IMR-90 (cell line): ENCODE measurements at regions not wholly inside any gene's neighbourhood (a gene's known extent, or its start where the extent isn't known, plus 50 kb on each side); places are given as distances from the start of the nearest gene placed in this dataset.

ENCODE experiments used
- ATAC-seq: fragments of 200-7000 bp; cut with Tn5 transposase; 2 replicates; pipeline ENCODE4 v1.9.1; 2020; ENCODE audit warnings: low read depth, mild to moderate bottlenecking, moderate library complexity
- BruUV-seq: library from RNA; stranded (reverse); fragments of 400-500 nt; replicated peaks from 2 replicates; lab custom pipeline; 2021; lab: Mats Ljungman, UMichigan
- CTCF ChIA-PET: fragments of 300-600 bp; formaldehyde crosslinking; extraction: SDS; loops from one replicate; lab custom pipeline; 2021; ENCODE audit warnings: antibody characterized with exemption; lab: Yijun Ruan, JAX
- POLR2A ChIA-PET: fragments of 300-600 bp; sonication (Branson Sonifier 250); formaldehyde crosslinking; loops from one replicate; lab custom pipeline; 2022; ENCODE audit warnings: antibody characterized with exemption; ENCODE audit not compliant: unreplicated experiment; lab: Charles Lee
- DNase-seq: peaks from one replicate; pipeline ENCODE4 v3.0.0; 2013
- H2AFZ ChIP-seq: replicated peaks from 2 replicates; pipeline ENCODE3; 2013; ENCODE audit warnings: low read length, mild to moderate bottlenecking; ENCODE audit not compliant: poor library complexity
- H2AK5ac ChIP-seq: 2 replicates; pipeline ENCODE4 v1.6.1; 2013; ENCODE audit warnings: low read depth, low read length, inconsistent platforms
- H2AK9ac ChIP-seq: replicated peaks from 2 replicates; pipeline ENCODE3; 2013; ENCODE audit warnings: mild to moderate bottlenecking, low read depth, low read length, moderate library complexity; ENCODE audit not compliant: poor library complexity
- H2BK120ac ChIP-seq: 2 replicates; pipeline ENCODE4 v1.6.1; 2013; ENCODE audit warnings: low read depth, low read length, inconsistent platforms
- H2BK15ac ChIP-seq: 3 replicates; pipeline ENCODE4 v1.6.1; 2013; ENCODE audit warnings: low read depth, low read length, inconsistent platforms
- H2BK20ac ChIP-seq: 2 replicates; pipeline ENCODE4 v1.6.1; 2013; ENCODE audit warnings: low read depth, mild to moderate bottlenecking, inconsistent platforms, low read length, moderate library complexity
- H2BK5ac ChIP-seq: 2 replicates; pipeline ENCODE4 v1.6.1; 2013; ENCODE audit warnings: mild to moderate bottlenecking, low read depth, low read length, inconsistent platforms; ENCODE audit not compliant: poor library complexity, severe bottlenecking
- H3K14ac ChIP-seq: replicated peaks from 2 replicates; pipeline ENCODE4 v1.6.1; 2013; ENCODE audit warnings: low read depth, low read length, inconsistent platforms
- H3K18ac ChIP-seq: 2 replicates; pipeline ENCODE4 v1.6.1; 2013; ENCODE audit warnings: low read depth, low read length, control low read depth
- H3K23ac ChIP-seq: 2 replicates; pipeline ENCODE4 v1.6.1; 2013; ENCODE audit warnings: low read depth, low read length, inconsistent platforms
- H3K27ac ChIP-seq: 2 replicates; pipeline ENCODE4 v1.5.1; 2013; ENCODE audit warnings: mild to moderate bottlenecking, control low read depth, low read length; ENCODE audit not compliant: insufficient read depth
- H3K27me3 ChIP-seq: 2 replicates; pipeline ENCODE4 v1.6.1; 2013; ENCODE audit warnings: low read length; ENCODE audit not compliant: control insufficient read depth, insufficient read depth
- H3K36me3 ChIP-seq: 2 replicates; pipeline ENCODE4 v1.6.1; 2013; ENCODE audit warnings: low read length, mixed read lengths; ENCODE audit not compliant: control insufficient read depth, insufficient read depth
- H3K4ac ChIP-seq: 2 replicates; pipeline ENCODE4 v1.6.1; 2013; ENCODE audit warnings: low read depth, low read length, inconsistent platforms
- H3K4me1 ChIP-seq: 2 replicates; pipeline ENCODE4 v1.6.1; 2013; ENCODE audit warnings: low read length, mixed read lengths; ENCODE audit not compliant: control insufficient read depth, insufficient read depth
- H3K4me2 ChIP-seq: 2 replicates; pipeline ENCODE4 v1.6.1; 2013; ENCODE audit warnings: low read depth, mild to moderate bottlenecking, control low read depth, low read length, moderate library complexity
- H3K4me3 ChIP-seq: 2 replicates; pipeline ENCODE4 v1.5.1; 2013; ENCODE audit warnings: low read depth, mild to moderate bottlenecking, control low read depth, low read length, moderate library complexity; ENCODE audit not compliant: insufficient read depth
- H3K56ac ChIP-seq: 2 replicates; pipeline ENCODE4 v1.6.1; 2013; ENCODE audit warnings: low read length, inconsistent platforms; ENCODE audit not compliant: insufficient read depth; ENCODE audit errors: extremely low read depth
- H3K79me1 ChIP-seq, 2 experiments: 2 replicates each; pipeline ENCODE4 v1.6.1; 2013; ENCODE audit warnings: low read length in 2 of 2, inconsistent platforms in 1 of 2, low read depth in 1 of 2
- H3K9ac ChIP-seq: 2 replicates; pipeline ENCODE4 v1.6.1; 2013; ENCODE audit warnings: low read depth, low read length, control low read depth
- H3K9me1 ChIP-seq: 2 replicates; pipeline ENCODE4 v1.6.1; 2013; ENCODE audit warnings: low read length, inconsistent platforms; ENCODE audit not compliant: insufficient read depth
- H3K9me3 ChIP-seq: 2 replicates; pipeline ENCODE4 v1.6.1; 2013; ENCODE audit warnings: low read length; ENCODE audit not compliant: control insufficient read depth, insufficient read depth
- H4K20me1 ChIP-seq: 2 replicates; pipeline ENCODE4 v1.6.1; 2013; ENCODE audit warnings: low read length, inconsistent platforms; ENCODE audit not compliant: insufficient read depth
- H4K5ac ChIP-seq: 2 replicates; pipeline ENCODE4 v1.6.1; 2013; ENCODE audit warnings: mild to moderate bottlenecking, low read depth, low read length, control low read depth
- H4K8ac ChIP-seq, 2 experiments: 2 replicates each; pipeline ENCODE4 v1.6.1; 2013; ENCODE audit warnings: low read depth in 2 of 2, low read length in 2 of 2, control low read depth in 1 of 2, inconsistent platforms in 1 of 2
- H4K91ac ChIP-seq: 2 replicates; pipeline ENCODE4 v1.6.1; 2013; ENCODE audit warnings: low read depth, low read length, inconsistent platforms; ENCODE audit not compliant: insufficient read depth
- BHLHE40 ChIP-seq: fragments of 150-350 bp; IDR thresholded peaks from 2 replicates; pipeline ENCODE4 v1.6.1; 2016; ENCODE audit warnings: mild to moderate bottlenecking, low read depth, low read length
- CEBPB ChIP-seq: IDR thresholded peaks from 2 replicates; pipeline ENCODE4 v1.6.1; 2012; ENCODE audit warnings: low read depth, low read length, improper control_type of control experiment
- CHD1 ChIP-seq: IDR thresholded peaks from 2 replicates; pipeline ENCODE4 v1.6.1; 2012; ENCODE audit warnings: low read depth, low read length, improper control_type of control experiment
- ELK1 ChIP-seq: fragments of 150-350 bp; IDR thresholded peaks from 2 replicates; pipeline ENCODE4 v1.6.1; 2016; ENCODE audit warnings: low read depth, mild to moderate bottlenecking, low read length, moderate library complexity, borderline replicate concordance
- FOS ChIP-seq: fragments of 150-350 bp; IDR thresholded peaks from 2 replicates; pipeline ENCODE4 v1.6.1; 2016; ENCODE audit warnings: low read depth, low read length
- MAFK ChIP-seq: IDR thresholded peaks from 2 replicates; pipeline ENCODE4 v1.6.1; 2012; ENCODE audit warnings: low read depth, low read length, improper control_type of control experiment
- MXI1 ChIP-seq: IDR thresholded peaks from 2 replicates; pipeline ENCODE4 v1.6.1; 2012; ENCODE audit warnings: low read depth, mild to moderate bottlenecking, low read length, moderate library complexity, borderline replicate concordance
- NFE2L2 ChIP-seq: fragments of 150-350 bp; IDR thresholded peaks from 2 replicates; pipeline ENCODE4 v1.6.1; 2016; ENCODE audit warnings: low read depth, mild to moderate bottlenecking, low read length
- RAD21 ChIP-seq: IDR thresholded peaks from 2 replicates; pipeline ENCODE4 v1.6.1; 2012; ENCODE audit warnings: low read length, improper control_type of control experiment
- RCOR1 ChIP-seq: IDR thresholded peaks from 2 replicates; pipeline ENCODE4 v1.6.1; 2012; ENCODE audit warnings: mild to moderate bottlenecking, low read length, improper control_type of control experiment; ENCODE audit not compliant: insufficient replicate concordance
- RFX5 ChIP-seq: IDR thresholded peaks from 2 replicates; pipeline ENCODE4 v1.8.0; 2012; ENCODE audit warnings: low read depth, mild to moderate bottlenecking, low read length, moderate library complexity
- SMC3 ChIP-seq: fragments of 150-350 bp; IDR thresholded peaks from 2 replicates; pipeline ENCODE4 v1.6.1; 2016; ENCODE audit warnings: low read depth, mild to moderate bottlenecking, antibody characterized with exemption, low read length, moderate library complexity
- WGBS, 2 experiments: methylation state at CpG; one replicate each; pipeline versions ENCODE4 v1.1.5 to v1.1.7; 2013; ENCODE audit warnings: missing lambda C conversion rate in 2 of 2; ENCODE audit not compliant: insufficient read length in 1 of 2; ENCODE audit errors: extremely low coverage in 2 of 2; 5-methylcytosine and 5-hydroxymethylcytosine counted together
- dilution Hi-C: fragments of 300-500 bp; cut with HindIII; formaldehyde crosslinking; loops from one replicate; pipeline ENCODE4 v1.14.3; 2018; ENCODE audit warnings: low sequenced_read_pairs; ENCODE audit not compliant: unreplicated experiment
- in situ Hi-C: fragments of 300-500 bp; cut with MboI; formaldehyde crosslinking; loops from 3 replicates; pipeline ENCODE4 v1.14.3; 2019; ENCODE audit warnings: low sequenced_read_pairs, inconsistent platforms, mixed read lengths
- intact Hi-C: fragments of 100-400 bp; cut with micrococcal nuclease; formaldehyde crosslinking; loops from 2 replicates; pipeline ENCODE4 v1.10.0; 2022
- TF ChIP-seq, protein P1 (sequence below): conservative IDR thresholded peaks from 2 replicates; pipeline ENCODE4 v1.5.1; 2012; ENCODE audit warnings: mild to moderate bottlenecking, low read depth, low read length, improper control_type of control experiment

DNA sequence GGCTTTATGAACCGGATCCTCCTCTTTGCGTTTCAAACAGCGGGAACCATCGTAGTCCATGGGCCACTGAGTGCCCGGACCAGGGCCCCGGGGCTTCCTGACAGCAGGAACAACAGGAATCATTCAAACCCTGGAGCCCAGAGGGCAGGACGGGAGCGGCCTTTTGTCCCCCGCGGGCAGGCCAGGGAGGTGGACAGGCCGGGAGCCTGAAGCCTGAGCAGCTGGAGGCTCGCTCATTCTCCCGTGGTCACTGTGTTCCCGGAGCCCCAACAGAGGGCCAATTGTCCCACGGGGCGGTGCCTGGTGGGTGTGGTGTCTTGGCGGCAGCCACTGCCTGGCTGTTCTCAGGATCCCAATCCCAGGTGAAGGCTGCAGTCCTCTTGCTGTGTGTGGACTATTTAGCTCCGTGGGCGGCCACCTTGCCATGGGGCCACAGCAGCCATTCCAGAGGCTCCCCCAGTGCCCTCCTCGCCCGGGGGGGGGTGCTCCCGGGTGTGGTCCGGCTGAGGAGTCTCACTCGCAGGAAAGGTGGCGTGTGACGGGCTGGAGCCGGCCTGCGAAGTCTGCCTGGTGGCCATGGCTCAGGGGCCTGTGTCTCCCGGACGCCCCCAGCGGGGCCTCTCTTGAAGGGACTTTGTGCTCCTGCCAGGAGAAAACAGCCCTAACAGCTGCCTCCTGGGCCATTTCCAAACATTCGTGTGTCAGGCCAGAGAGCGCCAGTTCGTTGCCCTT lies 77.2 kb upstream of the BHLHE23 start:
- no peaks in the 10 kb centered on the region for H3K9me3 ChIP-seq
- H3K56ac ChIP-seq, result no peak overlapping the region
- H3K18ac ChIP-seq, result no peak overlapping the region
- no peak overlapping the region for H3K23ac ChIP-seq
- CTCF ChIA-PET, result no interaction called here
- no peak overlapping the region for H2AK5ac ChIP-seq
- no peak overlapping the region for H3K4me2 ChIP-seq
- no peak overlapping the region for H3K4ac ChIP-seq
- no peak overlapping the region for H3K9ac ChIP-seq
- no peak overlapping the region for H2AFZ ChIP-seq
- no peaks in the 10 kb centered on the region for H3K9me1 ChIP-seq
- 51% methylated on average over 5 of the region's 34 CpGs; no CpG with 5 or more reads in 1 of the 2 experiments for WGBS, 2 experiments
- H3K27me3 ChIP-seq, result peaks cover 31% of the 10 kb centered on the region
- H3K36me3 ChIP-seq, result no peaks in the 10 kb centered on the region
- no peak overlapping the region for H2BK5ac ChIP-seq
- no peak for TF ChIP-seq NFE2L2
- TF ChIP-seq BHLHE40, result no peak
- no peak for TF ChIP-seq SMC3
- TF ChIP-seq MXI1, result no peak
- no peak for TF ChIP-seq CEBPB
- TF ChIP-seq ELK1, result no peak
- TF ChIP-seq CHD1, result no peak
- TF ChIP-seq RCOR1, result no peak
- TF ChIP-seq RAD21, result no peak
- no peak for TF ChIP-seq RFX5
- TF ChIP-seq, protein P1, sequence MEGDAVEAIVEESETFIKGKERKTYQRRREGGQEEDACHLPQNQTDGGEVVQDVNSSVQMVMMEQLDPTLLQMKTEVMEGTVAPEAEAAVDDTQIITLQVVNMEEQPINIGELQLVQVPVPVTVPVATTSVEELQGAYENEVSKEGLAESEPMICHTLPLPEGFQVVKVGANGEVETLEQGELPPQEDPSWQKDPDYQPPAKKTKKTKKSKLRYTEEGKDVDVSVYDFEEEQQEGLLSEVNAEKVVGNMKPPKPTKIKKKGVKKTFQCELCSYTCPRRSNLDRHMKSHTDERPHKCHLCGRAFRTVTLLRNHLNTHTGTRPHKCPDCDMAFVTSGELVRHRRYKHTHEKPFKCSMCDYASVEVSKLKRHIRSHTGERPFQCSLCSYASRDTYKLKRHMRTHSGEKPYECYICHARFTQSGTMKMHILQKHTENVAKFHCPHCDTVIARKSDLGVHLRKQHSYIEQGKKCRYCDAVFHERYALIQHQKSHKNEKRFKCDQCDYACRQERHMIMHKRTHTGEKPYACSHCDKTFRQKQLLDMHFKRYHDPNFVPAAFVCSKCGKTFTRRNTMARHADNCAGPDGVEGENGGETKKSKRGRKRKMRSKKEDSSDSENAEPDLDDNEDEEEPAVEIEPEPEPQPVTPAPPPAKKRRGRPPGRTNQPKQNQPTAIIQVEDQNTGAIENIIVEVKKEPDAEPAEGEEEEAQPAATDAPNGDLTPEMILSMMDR, result no peak
- no peak for TF ChIP-seq MAFK
- no peak for TF ChIP-seq FOS
- no peak overlapping the region for H4K91ac ChIP-seq
- intact Hi-C loops (no loop called here), in situ Hi-C loops (no loop called here), dilution Hi-C loops (no loop called here)
- H2BK120ac ChIP-seq, result no peak overlapping the region
- H4K5ac ChIP-seq, result no peak overlapping the region
- H4K20me1 ChIP-seq, result no peaks in the 10 kb centered on the region
- no peak overlapping the region for H3K27ac ChIP-seq
- H2BK15ac ChIP-seq, result no peak overlapping the region
- no peak overlapping the region for H3K4me3 ChIP-seq
- H3K79me1 ChIP-seq, result no peaks in the 10 kb centered on the region
- no peaks in the 10 kb centered on the region for H3K4me1 ChIP-seq
- DNase-seq (no peak), ATAC-seq (no peak)
- no TSS peak for BruUV-seq
- H2BK20ac ChIP-seq, result no peak overlapping the region
- POLR2A ChIA-PET, result no interaction called here
- H2AK9ac ChIP-seq, result no peak overlapping the region
- H3K14ac ChIP-seq, result no peak overlapping the region
- H4K8ac ChIP-seq, result no peak overlapping the region
